Inflammatory macrophage treated with lipopolysaccharide for 4 hours (primary cell): ENCODE measurements at regions not wholly inside any gene's neighbourhood (a gene's known extent, or its start where the extent isn't known, plus 50 kb on each side); places are given as distances from the start of the nearest gene placed in this dataset.
"Not testable (repeated sequence)": the region's sequence is repeated elsewhere in the genome, so short reads cannot be mapped to it uniquely, and the experiment has no call there.

Experiments used
- DNase-seq: peaks from one replicate; pipeline ENCODE4 v3.0.0-alpha.2; 2020

DNA sequence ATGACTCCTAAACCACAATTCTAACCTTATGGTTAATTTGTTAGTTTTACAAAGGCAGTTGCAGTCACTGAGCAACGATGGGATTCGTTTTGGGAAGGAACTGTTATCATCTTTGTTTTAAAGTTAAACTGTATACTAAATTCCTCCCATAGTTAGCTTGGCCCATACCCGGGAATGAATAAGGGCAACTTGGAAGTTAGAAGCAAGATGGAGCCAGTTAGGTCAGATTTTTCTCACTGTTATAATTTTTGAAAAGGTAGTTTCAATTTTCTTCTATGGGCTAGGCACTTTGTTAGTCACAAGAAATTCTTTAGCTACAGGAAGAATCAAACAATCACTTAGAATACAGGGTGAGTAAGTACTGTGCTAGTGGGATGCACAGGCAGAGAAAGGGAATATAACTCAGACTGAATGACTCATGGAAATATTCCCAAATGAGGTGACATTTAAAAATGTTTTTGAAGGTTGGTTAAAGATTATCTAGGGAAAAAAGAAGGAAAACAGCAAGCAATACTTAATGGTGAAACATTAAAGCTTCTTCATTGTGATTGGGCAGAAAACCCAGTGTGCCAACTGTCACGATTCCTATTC, 153.6 kb downstream of the MAGEB17 start:
- no peak for DNase-seq

DNA sequence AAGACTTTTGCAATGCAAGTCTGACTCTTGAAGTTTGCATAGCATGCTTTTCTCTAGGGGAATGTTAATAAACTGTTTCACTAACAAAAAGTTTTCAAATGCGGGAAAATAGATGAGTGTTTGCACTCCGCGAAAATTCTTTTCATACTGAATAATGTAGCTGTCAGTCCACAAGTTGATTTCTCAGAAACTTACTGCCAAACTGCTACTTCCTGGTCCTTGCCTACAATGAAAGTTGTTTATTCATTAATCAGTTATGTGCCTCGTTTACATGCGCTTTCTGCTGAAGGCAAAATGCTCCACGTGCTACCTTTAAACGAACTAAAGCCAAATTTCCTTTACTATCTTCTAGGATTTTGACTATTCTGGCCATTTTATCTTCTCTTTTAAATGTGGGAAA, 166.2 kb downstream of the MAGEB17 start:
- DNase-seq = no peak

DNA sequence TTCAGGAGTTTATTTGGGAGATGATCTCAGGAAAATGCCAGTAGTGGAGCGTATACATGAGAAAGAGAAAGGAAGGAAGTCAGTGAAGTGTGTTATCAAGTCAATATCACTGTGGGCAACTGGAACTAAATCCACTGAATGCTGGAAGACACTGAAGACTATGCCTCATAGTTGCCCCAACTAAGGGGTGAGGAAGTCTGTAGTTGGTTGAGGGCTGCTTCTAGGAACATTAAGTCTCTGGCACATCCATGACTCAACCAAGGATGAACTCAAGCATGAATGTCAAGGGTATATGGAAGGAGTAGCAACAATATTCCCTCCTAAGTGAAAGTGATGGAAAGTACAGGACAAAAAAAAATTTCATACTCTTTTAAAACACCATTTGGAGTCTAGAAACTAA, 167.9 kb downstream of the MAGEB17 start:
- no peak for DNase-seq

DNA sequence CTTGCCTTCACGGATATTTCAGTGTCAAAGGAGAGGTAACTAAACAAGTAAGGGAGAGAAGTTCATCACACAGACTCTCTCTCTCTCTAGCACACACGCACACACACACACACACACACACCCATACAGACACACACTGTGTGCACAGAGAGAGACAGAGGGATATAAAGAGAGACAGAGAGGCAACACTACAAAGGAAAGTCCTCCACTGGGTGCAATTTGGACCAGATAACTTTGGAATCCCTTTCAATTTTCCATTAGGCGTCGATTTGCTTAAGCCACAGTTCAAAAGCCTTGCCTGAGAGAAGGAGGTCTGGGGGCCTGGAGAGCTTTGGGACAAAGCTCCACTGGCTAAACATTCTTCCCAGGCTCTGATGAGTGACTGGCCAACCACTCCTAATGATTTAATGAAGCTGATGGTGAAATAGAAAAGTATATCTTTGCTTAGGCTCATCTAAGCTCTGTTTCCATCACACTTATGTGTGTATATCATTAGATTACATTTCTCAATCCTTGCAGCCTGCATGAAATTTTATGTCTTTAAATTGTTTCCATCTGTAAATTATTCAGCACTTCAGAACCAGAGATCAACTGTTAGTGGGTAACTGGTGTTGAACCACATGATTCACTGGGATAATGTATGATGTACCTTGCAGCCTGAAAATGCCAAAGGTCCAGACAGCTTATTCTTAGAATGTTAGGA, 180.8 kb downstream of the MAGEB17 start:
- DNase-seq = no peak

DNA sequence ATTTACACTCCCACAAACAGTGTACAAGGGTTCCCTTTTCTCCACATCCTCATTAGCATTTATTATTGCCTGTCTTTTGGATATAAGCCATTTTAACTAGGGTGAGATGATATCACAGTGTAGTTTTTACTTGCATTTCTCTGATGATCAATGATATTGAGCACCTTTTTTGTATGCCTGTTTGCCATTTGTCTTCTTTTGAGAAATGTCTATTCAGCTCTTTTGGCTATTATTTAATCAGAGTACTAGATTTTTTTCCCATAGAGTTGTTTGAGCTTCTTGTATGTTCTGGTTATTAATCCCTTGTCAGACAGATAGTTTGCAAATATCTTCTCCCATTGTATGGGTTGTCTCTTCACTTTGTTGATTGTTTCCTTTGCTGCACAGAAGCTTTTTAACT, 190.6 kb downstream of the MAGEB17 start:
- DNase-seq = no peak

DNA sequence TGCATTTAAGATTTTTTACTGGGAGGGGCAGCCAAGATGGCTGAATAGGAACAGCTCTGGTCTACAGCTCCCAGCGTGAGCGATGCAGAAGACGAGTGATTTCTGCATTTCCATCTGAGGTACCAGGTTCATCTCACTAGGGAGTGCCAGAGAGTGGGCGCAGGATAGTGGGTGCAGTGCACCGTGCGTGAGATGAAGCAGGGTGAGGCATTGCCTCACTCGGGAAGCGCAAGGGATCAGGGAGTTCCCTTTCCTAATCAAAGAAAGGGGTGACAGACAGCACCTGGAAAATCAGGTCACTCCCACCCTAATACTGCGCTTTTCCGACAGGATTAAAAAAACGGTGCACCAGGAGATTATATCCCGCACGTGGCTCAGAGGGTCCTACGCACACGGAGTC, 192.8 kb downstream of the MAGEB17 start:
- not testable (repeated sequence) for DNase-seq

DNA sequence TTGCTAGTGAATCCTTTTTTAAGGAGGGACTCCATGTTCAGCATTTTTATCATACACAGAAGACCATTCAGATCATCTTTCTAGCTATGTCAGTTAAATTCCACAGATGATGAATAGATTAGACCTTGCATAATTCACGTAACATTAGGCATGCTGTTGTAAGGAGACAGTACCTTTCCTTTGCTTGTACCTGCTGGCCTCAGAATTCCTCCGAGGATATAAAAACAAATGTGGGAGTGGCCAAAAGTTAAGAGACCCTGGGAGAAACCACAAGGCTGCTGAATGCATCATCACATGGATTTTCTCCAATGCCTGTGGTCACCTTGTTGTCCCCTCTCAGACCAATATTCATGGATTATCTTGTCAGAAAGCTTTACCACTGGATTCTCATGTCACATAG, 201.4 kb downstream of the MAGEB17 start:
- no peak for DNase-seq

DNA sequence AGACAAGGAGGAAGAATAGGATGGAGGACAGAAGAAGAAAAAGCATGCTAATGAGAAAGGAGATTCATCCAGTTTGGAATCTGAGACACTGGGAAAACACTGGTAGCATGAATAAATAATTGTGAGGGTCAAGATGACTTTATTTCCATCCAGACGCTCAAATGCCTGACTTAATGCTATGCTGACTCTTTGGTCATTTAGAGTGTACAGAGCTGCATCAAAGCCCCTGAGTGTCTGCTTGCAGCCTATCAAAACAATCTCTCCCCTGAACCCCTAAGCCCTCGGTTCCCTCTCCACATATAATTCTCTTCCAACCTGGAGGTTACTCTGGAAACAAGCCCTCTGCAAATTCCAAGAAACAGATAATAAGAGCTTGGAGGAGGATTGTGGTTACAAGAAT, 208.8 kb downstream of the MAGEB17 start:
- DNase-seq = no peak

DNA sequence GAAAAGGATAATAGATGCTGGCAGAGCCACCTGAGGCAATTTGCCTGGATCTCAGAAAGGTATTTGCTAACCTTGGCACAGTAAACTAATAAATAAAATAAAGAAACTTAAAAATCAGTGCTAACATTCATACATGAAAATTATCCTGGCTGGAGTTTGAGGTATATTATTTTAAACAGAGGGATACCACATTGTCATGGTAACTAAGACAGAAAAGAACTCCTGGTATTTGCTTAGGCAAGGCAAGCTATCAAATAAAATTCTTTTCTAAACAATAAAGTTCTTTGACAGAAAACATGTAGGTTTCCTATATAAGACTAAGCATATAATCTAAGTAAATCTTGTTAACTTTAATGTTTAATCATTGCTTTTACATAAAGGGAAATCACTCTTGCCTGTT, 218.8 kb downstream of the MAGEB17 start:
- DNase-seq = no peak

DNA sequence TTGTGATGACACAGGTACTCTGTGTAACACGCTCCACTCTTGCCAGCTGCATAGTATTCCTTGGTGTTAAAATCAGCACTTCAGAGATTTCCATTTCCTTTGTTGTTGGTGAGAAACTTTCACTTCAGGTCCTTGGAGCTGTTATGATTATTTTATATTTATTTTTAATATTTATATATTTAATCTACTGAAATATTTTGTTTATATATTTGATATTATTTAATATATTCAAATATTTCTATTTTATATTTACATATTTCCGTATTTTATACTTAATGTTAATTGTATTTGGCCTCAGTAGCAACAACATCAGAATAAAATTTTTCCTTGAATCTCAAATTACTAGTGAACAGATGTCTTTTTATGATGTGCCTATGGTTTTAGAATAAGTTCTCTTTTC, 225.3 kb downstream of the MAGEB17 start:
- DNase-seq = no peak

DNA sequence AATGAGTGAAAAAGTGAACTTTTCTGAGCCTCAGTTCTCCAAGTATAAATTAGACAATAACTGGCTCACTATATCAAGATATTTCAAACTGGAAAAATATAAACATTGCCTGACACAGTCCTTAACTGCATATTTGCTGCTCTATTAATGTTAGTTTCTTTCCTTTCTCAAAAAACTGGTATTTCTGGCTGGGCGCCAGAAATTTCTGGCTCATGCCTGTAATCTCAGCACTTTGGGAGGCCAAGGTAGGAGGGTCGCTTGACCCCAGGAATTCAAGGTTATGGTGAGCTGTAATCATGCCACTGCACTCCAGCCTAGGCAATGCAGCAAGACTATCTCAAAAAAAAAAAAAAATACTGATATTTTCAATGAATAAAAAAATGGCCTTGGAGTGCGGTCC, 227.0 kb downstream of the MAGEB17 start:
- no peak for DNase-seq

DNA sequence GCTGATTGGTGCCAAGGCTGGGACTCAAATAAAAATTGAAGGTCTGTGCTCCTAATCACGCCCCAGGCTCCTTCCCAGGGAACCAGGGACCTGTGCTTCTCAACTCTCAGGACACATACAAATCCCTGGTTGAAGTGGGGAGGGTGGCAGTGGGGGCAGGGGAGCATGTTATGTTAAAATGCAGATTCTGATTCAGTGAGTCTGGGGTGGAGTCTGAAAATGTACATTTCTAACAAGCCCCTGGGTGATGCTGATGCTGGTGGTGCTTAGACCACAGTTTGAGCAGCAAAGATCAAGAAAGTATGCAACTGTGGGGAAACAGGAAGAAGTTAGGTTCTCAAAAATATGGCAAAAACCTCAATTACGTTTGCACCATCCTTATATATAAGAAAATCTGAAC, 236.5 kb downstream of the MAGEB17 start:
- DNase-seq = no peak

DNA sequence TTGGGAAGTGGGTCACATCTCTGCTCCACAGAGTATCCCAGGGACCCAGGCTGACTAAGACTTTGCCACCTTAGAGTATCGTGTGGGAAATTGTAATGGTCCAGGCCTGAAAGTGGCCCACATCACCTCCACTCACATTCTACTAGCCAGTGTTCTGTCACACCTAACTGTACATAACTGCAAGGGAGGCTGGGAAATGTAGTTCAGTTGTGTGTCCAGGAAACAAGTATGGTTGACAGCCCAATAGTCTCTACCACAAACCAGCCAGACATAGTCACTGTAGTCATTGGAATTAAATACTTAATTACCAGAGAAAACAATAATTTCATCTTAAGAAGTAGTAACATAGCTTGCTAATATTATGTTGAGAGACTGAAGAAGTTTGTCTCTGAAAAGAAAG, 233.4 kb upstream of the S100G start:
- no peak for DNase-seq

DNA sequence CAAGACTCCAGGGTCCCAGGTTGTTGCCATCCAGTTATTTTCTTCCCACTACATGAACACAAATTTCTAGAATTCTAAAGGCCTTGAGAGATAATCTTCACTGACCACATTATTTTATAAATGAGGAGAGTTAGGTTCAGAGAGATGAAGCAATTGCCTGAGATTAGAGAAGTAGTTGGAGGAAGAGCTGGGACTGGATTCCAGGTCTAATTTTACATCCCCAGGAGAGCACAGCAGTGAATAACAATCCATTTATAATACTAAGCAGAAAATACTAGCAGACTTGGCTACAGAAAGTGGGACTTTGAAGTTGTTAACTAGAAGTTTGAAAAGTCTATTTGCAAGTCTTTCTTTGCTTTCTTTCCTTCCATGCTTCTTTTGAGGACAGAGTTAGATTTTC, 231.3 kb upstream of the S100G start:
- DNase-seq = no peak

DNA sequence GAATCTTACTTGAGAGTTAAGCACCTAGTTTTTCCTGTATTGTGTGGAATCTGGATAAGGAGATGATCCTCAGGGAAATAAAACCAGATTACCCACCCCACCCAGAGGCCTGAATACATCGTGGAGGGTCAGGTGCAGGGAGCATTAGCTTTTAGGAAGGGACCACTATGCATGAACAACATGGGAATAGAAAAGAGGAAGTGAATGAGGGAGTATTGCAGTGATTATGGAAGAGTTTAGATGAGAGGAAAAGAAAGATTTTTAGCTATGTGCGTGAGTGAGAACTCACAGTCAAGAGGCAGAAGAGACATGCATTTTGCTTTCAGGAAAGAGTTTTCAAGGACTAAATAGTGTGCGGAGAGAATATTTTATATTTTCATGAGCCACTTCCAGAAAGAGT, 222.3 kb upstream of the S100G start:
- no peak for DNase-seq

DNA sequence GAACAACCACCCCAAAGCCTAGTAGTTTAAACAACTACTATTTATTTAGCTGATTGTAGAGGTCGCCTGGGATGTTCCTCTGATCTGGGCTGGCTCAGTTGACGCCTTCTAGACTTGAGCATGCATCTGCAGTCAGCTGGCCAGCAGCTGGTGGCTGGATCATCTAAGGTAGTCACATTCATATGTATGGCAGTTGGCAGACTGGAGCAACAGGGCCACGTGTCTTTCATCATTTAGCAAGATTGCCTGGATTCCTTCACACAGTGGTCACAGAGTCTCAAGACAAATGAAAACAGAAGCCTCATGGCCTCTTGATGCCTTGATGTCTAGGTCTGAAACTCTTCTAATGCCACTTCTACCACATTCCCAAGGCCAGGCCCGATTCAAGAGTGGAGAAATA, 220.6 kb upstream of the S100G start:
- no peak for DNase-seq

DNA sequence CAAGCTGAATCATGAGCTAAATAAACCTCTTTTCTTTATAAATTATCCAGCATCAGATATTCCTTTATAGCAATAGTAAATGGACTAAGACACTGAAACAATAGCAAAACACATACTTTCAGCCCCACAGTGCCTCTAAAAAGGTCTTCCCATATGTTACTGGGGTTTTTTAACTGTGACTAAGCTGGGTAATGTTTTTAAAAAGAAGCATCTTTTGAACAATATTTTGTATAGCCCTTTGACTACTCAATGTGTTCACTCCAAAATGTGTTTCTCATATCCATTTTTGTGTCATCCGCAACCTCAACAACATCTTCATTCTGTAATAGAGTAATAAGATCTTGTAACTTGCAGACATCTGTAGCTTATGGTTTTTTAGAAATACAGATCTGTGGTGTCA, 218.7 kb upstream of the S100G start:
- DNase-seq = no peak

DNA sequence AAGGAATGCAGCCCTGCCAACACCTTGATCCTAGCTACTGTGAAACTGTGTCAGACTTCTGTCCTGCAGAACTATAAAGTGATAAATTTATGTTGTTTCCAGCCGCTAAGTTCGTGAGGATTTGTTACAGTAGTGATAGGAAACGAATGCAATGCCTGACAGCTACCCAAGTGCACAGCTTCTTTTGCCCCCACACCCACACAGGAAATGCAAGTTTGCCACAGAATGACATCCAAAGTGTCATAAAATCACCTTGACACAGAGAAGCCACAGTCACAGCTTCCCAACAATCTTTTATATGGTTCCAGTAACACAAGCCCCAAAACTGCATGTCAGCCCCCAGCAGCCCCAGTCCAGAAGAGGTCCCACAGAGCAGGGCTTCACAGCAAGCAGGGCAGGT, 216.9 kb upstream of the S100G start:
- no peak for DNase-seq

DNA sequence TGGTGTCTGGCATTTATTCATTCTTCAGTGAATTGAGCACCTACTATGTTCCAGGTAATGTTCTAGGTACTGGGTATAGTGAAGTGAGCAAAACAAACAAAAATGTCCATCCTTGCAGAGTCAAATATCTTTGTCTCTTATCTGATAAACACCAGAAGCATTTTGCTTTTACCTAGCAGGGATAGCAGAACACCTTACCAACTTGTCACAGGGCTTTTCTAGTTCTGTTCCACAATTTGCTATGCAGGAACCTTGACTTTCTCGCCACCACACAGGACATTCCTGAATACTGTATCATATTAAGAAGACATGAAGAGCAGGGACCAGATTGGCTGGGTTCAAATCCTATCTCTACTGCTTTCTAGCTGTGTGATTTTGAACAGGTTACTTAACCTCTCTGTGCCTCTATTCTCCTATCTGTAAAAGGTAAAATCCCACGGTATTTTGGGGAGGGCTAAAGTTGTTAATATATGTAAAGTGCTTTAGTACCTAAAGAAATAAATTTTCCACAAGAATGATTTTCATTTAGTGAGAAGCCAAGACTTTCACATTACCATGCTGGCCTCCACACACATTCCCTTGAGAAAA, 214.5 kb upstream of the S100G start:
- DNase-seq = no peak

DNA sequence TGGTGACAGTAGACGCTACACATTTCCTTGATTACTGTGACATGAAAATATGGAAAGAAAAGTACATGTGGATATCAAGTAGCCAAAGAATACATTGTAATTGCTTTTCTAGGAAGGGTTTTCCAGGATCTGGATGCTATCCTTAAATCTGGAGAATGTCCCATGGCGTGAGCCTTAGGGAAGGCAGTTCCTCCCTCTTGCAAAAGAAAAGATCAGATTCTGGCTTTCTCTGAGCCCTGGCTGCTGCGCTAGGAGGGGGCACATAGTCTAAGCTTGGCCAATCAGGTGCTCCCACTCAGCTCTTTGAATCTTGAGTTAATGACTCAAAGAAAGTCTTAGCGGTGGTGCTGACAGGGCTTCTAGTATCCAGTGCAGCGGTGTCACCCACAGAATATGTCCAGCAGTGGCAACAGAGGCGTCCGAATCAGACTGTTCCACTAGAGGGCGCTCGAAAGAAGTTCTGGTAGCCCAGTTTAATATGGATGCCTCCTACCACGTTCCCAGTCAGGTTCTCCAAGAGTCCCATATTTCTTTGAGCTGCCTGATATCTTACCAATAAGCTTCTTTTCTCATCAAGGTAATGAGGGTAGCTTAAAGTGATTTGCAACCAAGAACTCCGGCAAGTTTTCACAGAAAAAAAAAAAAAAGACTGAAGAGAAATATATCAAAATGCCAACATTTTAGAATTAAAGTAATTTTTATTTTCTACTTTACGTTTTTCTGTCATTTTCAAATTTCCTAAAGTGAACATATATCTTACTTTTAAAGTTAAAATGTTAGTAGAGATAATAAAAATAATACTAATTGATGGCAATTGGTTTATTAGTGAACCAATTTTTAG, 213.4 kb upstream of the S100G start:
- peak; percentile 52 for DNase-seq

DNA sequence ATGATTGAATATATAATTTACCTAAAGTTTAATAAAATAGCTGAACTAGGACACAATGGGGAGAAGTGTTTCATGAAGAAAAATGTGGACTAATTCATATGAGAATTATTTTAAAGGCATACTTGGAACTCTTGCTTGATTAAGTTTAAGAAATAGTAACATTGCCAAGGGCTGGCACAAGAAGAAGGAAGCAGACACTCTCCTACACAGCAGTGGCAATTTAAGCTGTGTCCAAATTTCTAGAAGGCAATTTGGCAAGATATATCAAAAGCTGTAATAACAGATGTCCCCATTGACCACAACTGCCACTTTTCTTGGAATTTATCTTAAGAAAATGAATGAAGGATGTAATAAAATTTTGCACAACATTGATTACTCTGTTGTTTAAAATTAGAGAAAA, 209.5 kb upstream of the S100G start:
- no peak for DNase-seq

DNA sequence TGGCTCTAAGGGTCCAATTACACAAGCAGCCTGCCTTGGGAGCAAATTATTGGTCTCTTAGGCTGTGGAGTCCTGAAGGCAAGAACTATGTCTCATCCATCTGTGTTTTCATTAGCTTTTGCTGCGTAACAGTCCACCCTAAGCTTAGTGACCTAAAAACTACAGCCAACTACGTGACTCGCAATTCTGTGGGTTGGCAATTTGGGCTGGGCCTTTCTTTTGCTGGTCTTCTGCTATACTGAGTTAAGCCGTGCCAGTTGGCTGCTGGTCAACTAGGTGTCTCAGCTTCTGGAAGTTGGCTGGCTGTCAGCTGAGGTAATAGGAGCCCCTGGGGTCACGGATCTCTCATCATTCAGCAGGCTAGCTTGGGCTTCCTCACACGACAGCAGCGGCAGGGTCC, 205.6 kb upstream of the S100G start:
- no peak for DNase-seq

DNA sequence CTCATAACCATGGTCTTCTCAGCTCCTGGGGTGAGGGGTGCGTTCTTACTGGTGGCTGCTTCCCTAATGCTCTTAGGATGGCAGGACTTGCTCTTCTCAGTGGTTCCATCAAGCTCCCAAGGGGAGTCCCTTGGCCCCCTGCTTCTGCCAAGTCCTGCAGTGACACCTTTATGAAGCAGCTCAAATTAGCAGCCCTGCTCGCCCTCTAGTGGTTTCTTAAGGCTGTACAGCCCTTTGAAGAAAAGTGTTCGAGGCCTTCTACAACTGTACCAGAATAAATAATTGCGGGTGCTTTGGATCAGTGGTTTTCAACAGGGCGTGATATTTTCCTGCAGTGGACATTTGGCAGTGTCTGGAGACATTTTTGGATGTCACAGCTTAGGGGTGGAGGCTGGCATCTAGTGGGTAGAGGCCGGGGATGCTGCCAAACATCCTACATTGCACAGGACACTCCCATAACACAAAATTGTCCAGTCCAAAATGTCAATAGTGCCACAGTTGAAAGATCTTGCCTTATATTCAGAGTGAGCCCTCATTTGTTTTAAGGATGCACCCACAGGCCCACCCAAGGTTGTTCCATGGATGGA, 204.7 kb upstream of the S100G start:
- peak; percentile 10 for DNase-seq

DNA sequence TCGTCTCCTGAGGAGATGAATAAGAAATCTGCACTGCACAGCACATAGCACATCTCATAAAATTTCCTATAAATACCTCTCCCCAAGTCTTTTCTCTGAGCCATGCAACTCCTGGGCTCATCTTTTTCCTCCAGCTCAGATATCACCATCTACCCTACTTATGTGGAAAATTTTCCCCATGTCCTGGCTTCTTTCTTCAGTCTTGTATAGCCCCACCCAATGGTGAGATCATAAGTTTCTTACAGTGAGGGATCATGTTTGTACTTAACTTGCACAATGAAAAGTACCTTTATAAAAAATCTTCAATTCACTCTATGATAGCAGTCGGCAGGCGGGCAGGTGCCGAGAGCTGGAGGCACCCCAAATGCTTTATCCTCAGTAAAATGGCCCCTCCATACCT, 198.6 kb upstream of the S100G start:
- DNase-seq = no peak
